ENCODE measurements at regions not wholly inside any gene's neighbourhood (a gene's known extent, or its start where the extent isn't known, plus 50 kb on each side); places are given as distances from the start of the nearest gene placed in this dataset.

DNA sequence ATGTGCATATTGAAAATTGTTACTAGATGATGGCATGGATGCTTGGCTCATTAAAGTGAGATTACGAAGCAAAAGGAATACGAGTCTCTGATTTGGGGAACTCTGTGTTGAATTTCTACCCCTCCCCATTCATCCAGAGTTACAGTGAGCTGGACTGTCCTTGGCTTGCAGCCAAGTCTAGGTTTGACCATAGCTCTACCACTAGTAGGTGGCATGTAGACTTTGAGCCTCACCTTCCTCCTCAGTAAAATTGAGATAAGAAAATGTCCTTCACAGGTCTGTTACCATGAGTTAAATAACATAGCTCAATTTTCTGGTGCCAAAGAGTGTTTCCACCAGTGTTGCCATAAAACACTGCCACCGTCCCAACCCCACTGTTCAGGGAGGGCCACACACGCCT lies 727.6 kb upstream of the ID2 start:
- Histone ChIP-seq H3K4me3 (ENCODE audit: low read length) (no peak overlapping the region), H2AFZ (ENCODE audit: low read length) (no peak overlapping the region), H3K27ac (ENCODE audit: low read length) (no peak overlapping the region), H4K20me1 (ENCODE audit: insufficient read depth, low read length) (no peaks in the 10 kb centered on the region), H3K9ac (ENCODE audit: low read length) (no peak overlapping the region), H3K36me3 (replicated peaks; ENCODE audit: insufficient read depth, low read length) (no peaks in the 10 kb centered on the region), H3K4me2 (ENCODE audit: low read depth, low read length) (no peak overlapping the region), H3K4me1 (ENCODE audit: low read length) (no peaks in the 10 kb centered on the region), H3F3A (ENCODE audit: insufficient read depth, low read length) (no peaks in the 10 kb centered on the region), H3K79me2 (ENCODE audit: low read length) (no peaks in the 10 kb centered on the region), H3K9me2 (replicated peaks; ENCODE audit: insufficient read depth, low read length) (no peaks in the 10 kb centered on the region), H3K9me3 (replicated peaks; ENCODE audit: insufficient read depth, low read length) (no peaks in the 10 kb centered on the region), H3K27me3 (replicated peaks; ENCODE audit: insufficient read depth, low read length) (no peaks in the 10 kb centered on the region)
- DNase-seq: no peak
- TF ChIP-seq EZH2 (optimal IDR thresholded peaks at IDR 0.05; ENCODE audit: low read depth, low read length) (no peak), EZH2phosphoT487 (IDR thresholded peaks at IDR 0.05; ENCODE audit: low read length) (no peak)
- TF ChIP-seq, protein P1, sequence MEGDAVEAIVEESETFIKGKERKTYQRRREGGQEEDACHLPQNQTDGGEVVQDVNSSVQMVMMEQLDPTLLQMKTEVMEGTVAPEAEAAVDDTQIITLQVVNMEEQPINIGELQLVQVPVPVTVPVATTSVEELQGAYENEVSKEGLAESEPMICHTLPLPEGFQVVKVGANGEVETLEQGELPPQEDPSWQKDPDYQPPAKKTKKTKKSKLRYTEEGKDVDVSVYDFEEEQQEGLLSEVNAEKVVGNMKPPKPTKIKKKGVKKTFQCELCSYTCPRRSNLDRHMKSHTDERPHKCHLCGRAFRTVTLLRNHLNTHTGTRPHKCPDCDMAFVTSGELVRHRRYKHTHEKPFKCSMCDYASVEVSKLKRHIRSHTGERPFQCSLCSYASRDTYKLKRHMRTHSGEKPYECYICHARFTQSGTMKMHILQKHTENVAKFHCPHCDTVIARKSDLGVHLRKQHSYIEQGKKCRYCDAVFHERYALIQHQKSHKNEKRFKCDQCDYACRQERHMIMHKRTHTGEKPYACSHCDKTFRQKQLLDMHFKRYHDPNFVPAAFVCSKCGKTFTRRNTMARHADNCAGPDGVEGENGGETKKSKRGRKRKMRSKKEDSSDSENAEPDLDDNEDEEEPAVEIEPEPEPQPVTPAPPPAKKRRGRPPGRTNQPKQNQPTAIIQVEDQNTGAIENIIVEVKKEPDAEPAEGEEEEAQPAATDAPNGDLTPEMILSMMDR (IDR thresholded peaks at IDR 0.05; ENCODE audit: low read length): no peak

DNA sequence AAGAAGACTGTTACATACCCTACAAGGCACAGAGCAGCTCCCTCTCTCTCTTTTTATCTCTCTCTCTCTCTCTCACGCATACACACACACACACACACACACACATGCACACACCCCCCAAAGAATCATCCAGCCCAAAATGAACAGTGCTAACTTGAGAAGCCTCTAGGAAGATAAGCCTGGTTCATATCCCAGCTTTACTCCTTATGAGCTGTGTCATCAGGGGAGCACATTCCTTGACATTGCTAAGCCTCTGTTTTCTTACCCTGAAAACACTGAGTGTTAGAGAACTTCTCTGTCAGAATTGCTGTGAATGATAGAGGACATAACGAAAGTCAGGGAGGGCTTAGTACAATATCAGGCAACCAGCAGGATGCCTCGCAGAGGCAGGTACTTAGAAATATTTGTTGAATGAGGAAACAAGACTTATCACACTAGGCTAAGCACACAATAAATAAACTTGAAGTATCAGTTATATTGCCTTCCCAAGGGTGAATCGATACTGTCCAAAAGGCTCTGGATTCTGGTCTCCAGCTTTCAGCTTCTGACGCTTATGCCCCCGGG lies 725.6 kb upstream of the ID2 start:
- Histone ChIP-seq H3K9ac (ENCODE audit: low read length) (no peak overlapping the region), H3K9me2 (replicated peaks; ENCODE audit: insufficient read depth, low read length) (no peaks in the 10 kb centered on the region), H3K4me2 (ENCODE audit: low read depth, low read length) (no peak overlapping the region), H3K27ac (ENCODE audit: low read length) (no peak overlapping the region), H3F3A (ENCODE audit: insufficient read depth, low read length) (no peaks in the 10 kb centered on the region), H3K79me2 (ENCODE audit: low read length) (no peaks in the 10 kb centered on the region), H3K27me3 (replicated peaks; ENCODE audit: insufficient read depth, low read length) (no peaks in the 10 kb centered on the region), H3K36me3 (replicated peaks; ENCODE audit: insufficient read depth, low read length) (no peaks in the 10 kb centered on the region), H3K4me3 (ENCODE audit: low read length) (no peak overlapping the region), H2AFZ (ENCODE audit: low read length) (no peak overlapping the region), H4K20me1 (ENCODE audit: insufficient read depth, low read length) (no peaks in the 10 kb centered on the region), H3K9me3 (replicated peaks; ENCODE audit: insufficient read depth, low read length) (no peaks in the 10 kb centered on the region), H3K4me1 (ENCODE audit: low read length) (no peaks in the 10 kb centered on the region)
- no peak for TF ChIP-seq EZH2 (optimal IDR thresholded peaks at IDR 0.05; ENCODE audit: low read depth, low read length)
- TF ChIP-seq, protein P1 (IDR thresholded peaks at IDR 0.05; ENCODE audit: low read length): no peak
- DNase-seq: no peak

DNA sequence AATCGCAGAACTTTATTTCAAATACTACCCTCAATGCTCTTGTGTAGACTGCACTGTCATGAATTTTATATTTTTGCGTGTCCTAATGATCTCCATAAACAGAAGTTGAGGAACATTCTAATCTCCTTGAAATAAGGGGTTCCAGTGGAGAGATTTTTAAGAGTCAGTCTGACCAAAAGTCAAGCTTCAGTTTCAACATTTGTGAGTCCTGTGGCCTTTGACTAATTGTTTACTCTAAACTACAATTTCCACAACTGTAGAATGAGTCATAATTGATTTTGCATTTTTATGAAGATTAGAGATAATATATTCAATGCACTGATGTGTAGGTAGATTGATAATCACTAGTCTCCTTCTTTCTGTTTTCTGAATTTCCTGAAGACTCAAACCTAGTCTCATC lies 720.3 kb upstream of the ID2 start:
- Histone ChIP-seq H3K4me3 (ENCODE audit: low read length) (no peak overlapping the region), H3F3A (ENCODE audit: insufficient read depth, low read length) (no peaks in the 10 kb centered on the region), H3K4me2 (ENCODE audit: low read depth, low read length) (no peak overlapping the region), H3K4me1 (ENCODE audit: low read length) (no peaks in the 10 kb centered on the region), H4K20me1 (ENCODE audit: insufficient read depth, low read length) (no peaks in the 10 kb centered on the region), H3K9me3 (replicated peaks; ENCODE audit: insufficient read depth, low read length) (no peaks in the 10 kb centered on the region), H2AFZ (ENCODE audit: low read length) (no peak overlapping the region), H3K27me3 (replicated peaks; ENCODE audit: insufficient read depth, low read length) (no peaks in the 10 kb centered on the region), H3K9me2 (replicated peaks; ENCODE audit: insufficient read depth, low read length) (no peaks in the 10 kb centered on the region), H3K36me3 (replicated peaks; ENCODE audit: insufficient read depth, low read length) (no peaks in the 10 kb centered on the region), H3K9ac (ENCODE audit: low read length) (no peak overlapping the region), H3K27ac (ENCODE audit: low read length) (no peak overlapping the region), H3K79me2 (ENCODE audit: low read length) (no peaks in the 10 kb centered on the region)
- TF ChIP-seq EZH2phosphoT487 (IDR thresholded peaks at IDR 0.05; ENCODE audit: low read length): no peak
- TF ChIP-seq, protein P1 (IDR thresholded peaks at IDR 0.05; ENCODE audit: low read length): no peak
- no peak for TF ChIP-seq EZH2 (optimal IDR thresholded peaks at IDR 0.05; ENCODE audit: low read depth, low read length)
- no peak for DNase-seq
